ENCODE measurements at regions not wholly inside any gene's neighbourhood (a gene's known extent, or its start where the extent isn't known, plus 50 kb on each side); places are given as distances from the start of the nearest gene placed in this dataset.

DNA sequence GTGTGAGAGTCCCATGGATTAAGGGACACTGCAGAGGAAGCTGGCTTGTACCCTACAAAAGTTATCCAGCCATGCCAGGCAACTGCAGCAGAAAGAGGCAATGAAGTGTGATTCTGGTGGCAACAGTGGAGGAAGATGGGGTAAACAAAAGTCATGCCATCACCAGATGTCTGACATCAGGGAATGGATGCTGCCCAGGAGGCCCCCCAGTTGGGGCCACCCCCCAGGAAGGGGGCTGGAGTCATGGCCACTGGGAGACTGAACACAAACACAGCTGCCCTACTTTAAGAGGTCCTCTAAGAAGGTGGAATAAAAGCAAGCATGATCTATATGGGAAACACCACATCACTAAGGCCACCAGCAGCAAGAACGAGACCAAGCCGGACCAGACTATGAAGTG lies 235.3 kb downstream of the KLF12 start:
- DNase-seq (ENCODE audit: low read depth, low spot score) = no peak

DNA sequence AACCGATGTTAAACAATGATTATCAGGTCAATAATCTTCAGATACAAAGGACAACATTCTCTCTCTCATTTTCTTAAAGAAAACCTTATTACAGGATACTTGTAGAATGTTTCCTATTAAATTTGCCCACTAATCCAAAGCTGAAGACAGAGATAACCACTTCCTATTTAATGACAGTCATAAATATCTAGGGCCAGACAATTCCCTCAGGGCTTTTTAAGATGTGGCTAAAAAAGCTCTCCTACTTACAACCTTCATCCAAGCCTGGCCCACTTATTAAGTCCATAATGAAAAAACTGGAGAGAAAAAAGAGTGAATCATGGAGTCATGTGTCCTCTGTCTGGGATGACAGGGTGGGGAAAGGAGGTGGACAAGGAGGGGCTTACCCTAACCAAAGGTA lies 235.9 kb downstream of the KLF12 start:
- no peak for DNase-seq (ENCODE audit: low read depth, low spot score)

DNA sequence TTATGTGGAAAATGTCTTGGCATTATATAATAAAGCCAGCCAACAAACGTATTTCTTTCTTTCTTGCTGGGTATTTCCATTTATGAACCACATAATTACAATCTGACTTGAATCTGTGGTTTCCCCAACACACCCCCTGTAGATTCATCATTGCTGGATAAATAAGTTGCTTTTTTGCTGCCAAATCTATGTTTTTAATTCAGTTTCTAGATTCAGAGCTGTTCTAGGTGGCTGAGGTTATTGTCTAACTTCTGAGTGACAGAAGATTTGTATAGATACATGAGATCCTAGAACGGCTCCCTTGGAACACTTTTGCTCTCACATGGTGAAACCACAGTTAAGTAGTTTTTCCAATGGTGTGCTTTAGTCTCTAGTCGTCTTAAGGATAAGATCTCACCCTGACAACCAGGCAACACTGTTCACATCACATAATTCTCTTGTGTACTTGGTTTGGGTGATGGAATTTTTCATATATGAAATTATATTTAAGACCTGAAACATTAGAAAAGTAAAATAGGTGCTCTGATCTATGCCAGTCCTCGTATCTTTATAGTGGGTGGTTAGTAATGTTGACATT lies 239.1 kb downstream of the KLF12 start:
- DNase-seq (ENCODE audit: low read depth, low spot score) = no peak

DNA sequence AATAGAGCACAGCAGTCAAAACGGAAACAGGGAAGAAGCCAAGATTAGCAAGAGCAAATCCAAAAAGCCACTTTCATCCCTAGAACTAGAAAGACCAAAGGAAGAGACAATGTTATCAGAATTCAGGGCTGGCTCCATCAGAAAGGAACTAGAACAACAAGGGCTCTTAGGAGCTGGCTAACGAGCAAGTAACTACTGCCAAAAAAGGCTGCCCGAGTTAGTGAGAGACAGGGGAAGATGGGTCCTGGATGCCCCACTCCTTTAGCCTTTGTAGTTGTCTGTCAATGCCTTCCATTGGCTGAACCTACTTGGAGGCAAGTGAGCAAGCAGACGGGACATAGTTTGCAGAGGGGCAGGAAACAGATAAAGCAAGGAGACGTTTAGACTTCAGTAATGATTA lies 240.4 kb downstream of the KLF12 start:
- DNase-seq (ENCODE audit: low read depth, low spot score) = no peak

DNA sequence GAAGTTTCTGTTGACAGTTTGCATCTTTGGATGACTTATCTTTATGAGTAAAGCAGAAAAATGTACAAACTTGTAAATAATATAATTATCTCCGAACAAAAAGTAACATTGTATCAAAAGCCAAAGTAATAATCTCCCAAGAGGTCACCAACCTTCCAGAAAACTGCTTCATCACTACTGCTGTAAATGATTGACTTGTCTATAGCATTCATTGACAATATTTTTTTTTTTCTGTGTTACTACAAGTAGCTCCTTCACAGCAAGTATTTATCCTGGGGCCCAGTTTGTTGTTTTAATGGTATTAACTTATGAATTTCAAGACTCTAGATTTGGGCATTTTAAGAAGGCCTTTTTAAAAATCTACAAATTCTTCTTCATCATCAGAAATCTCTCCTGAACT lies 242.4 kb downstream of the KLF12 start:
- no peak for DNase-seq (ENCODE audit: low read depth, low spot score)

DNA sequence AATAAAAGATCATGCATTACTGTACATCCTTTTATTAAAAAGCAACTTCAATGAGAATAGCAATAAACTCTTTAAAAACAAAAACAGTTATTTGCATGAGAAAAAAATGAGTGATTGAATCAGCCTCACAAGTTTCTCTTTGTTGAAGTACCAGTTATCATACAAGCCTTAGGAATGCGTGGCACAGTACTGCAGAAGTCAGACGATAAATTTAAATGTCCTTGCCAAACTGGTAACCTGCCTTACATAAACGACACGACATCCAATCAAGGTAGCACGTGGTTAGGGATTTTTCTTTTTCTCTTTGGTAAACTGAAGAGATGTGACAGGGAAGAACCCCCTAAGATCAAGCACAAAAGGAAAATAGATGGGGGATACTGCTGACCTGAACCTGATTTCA lies 251.0 kb downstream of the KLF12 start:
- DNase-seq (ENCODE audit: low read depth, low spot score) = no peak

DNA sequence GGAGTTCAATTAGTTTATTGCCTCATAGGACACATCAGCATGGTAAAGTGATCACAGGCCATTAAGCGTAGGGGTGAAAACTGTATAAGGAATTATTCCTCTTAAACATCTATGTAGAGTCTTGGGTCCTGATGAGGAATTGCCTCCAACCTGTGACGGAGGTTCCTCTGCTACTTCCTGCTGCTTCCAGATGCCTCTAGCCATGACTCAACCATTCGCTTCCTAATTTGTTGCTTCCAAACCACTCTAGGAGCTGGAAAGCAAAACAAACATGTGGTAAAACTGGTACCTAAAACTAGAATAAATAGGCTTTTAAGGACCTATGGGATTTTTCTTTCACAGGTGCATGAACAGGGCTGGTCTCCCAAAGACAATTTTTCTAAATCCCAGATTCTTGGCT lies 253.8 kb downstream of the KLF12 start:
- DNase-seq (ENCODE audit: low read depth, low spot score) = peak; percentile 18

DNA sequence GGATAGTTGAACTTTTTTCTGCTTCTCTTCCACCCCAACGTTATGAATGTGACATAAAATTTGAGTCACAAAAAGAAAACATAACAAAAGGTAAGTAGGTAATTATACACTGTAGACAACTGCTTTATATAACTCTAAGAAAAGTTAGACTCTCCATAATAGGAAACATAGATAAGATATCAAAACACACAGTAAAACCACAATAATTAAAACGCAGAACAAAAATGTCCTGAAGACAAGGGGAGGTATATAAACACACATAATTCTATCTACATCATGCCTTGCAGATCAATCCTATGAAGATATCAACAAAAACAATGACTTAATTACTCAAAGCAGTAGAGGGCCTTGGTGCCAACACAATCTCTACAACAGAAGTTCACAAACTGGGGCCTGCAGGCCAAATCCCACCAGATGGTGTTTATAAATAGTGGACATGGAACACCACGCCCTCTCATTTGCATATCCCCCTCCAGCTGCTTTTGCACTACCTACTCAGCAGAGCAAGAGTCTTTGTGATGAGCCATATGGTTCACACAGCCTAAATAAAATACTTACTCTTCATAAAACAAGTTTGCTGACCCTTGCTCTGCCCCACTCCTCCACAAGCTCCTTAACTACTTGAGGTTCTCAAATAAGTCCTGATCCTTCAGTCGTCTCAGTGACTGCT lies 254.7 kb downstream of the KLF12 start:
- peak; percentile 19 for DNase-seq (ENCODE audit: low read depth, low spot score)

DNA sequence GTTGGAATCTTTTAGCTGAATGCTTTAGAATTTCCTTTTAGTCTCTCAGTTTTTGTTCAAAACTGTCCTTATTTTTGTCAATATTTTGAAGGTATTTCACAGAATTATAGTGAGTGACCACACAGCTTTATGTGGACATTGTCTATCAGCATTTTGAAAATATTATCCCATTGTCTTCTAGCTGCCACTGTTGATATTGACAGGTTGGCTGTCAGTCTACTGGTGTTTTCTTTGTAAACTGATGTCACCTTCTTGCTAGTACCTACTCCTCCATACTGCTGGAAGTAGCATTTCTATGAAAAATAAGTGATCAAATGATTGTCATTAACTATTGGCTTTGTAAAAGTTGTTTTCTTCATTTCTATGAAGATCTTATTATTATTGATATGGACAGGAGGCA lies 256.8 kb downstream of the KLF12 start:
- DNase-seq (ENCODE audit: low read depth, low spot score) = no peak

DNA sequence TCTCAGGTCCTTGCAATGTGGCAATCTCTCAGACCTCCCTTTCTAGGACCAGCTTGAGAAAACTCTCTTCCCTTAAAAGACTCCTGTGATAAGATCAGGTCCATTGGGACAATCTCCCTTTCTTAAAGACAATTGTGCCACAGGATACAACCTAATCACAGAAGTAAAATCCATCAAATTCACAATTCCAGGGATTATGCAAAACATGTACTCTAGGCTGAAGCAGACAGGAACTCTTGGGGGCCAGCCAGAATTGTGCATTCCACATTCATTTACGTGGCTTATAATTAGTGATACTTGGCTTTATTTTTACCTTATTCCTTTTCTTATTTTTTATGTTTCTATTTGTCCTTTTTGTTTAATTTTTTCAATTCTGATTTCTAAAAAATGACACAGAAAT lies 257.9 kb downstream of the KLF12 start:
- DNase-seq (ENCODE audit: low read depth, low spot score) = no peak

DNA sequence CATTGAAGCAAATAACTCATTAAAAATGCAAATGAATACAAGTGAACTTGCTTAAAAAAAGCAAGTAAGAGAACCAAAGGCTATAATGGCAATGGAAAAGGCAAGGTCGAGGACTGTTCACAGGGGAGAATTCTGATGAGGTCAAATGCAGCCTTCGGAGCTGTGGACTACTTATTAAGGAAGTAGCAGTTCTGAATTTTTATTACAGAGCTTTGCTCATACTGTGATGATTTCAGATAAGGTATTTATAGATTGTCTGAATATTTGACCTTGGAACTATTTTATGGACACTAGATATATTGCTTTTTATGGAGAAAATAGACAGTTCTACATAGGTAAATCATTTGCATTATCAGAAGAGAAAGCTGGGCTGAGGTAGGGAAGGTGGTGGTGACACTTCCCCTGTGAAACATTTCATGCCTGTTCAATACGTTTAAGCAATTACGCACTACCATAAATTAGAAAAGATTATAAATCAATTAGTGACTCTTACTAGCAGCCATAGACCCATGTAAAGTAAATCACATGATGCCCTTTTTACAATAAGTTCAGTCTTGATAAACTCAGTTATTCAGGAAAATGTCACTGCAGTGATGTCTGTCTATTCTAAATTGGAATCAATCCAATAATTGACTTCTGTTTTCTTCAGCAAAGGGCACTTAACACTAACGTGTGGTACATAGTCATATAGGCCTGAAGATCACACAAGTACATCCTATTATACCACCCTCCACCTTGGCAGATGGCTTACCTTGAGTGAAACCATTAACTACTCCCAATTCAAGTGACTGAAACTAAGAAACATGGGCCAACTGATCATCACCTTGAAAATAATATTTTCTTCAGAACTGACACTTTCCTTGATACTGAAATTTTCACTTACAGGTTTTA lies 260.0 kb downstream of the KLF12 start:
- no peak for DNase-seq (ENCODE audit: low read depth, low spot score)

DNA sequence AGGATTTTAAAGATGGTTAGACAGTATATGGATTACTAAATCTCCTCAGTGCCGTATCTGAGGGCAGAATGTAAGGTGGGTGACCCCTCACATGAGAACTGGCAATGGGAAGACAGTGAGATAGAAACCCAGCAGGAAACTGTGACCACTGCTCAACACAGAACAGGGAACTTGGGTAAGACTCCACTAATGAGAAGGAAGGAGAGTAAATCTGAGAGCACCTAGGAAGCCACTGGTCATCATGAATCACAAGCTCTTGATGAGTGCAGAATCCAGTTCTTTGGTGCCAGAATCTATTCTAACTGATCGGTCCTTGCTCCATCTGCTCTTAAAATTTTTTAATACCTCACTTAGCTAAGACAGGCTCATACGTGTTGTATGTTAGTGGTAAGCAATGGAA lies 261.8 kb downstream of the KLF12 start:
- DNase-seq (ENCODE audit: low read depth, low spot score) = no peak

DNA sequence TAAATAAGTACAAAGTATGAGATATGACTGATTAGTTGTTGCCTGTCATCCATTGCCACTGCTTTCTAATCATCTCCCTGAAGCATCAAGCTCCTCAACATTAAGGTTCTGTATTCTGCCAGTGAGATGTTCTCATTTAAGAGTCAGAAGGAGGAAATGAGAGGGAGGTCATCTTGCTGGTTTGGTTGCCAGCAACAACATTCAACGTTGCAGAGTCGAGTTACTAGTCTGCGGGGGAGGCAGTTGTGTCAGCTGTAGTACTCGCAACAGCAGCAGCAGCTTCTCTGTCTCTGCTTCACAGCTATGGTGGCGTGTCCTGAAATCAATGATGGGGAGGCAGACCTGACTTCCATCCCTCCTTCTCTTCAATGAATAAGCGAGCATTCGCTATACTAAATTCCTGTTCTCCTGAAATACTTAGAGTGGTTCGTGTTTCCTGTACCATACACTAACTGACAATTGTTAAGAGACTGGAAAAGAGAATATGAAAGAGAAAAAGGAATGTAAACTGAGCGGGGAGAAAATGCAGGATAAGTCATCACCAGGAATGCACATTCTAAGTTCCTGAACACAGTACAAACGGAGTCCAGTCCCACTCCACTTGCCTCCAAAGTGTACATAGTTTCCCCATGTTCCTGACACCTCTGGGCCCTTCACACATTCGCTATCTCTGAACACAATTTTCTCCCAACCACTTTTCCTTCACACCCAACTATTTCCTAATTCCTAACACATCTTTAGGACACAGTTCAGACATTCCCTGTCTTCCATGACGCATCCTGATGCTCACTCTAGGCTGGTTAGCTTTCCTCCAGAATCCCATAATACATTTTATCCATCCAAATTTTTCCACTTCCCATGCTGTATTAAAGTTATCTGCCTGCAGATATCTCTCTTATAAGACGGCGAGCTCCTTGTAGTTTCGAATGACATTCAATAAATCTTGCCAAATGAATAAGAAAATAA lies 263.0 kb downstream of the KLF12 start:
- DNase-seq (ENCODE audit: low read depth, low spot score) = peak; percentile 26

DNA sequence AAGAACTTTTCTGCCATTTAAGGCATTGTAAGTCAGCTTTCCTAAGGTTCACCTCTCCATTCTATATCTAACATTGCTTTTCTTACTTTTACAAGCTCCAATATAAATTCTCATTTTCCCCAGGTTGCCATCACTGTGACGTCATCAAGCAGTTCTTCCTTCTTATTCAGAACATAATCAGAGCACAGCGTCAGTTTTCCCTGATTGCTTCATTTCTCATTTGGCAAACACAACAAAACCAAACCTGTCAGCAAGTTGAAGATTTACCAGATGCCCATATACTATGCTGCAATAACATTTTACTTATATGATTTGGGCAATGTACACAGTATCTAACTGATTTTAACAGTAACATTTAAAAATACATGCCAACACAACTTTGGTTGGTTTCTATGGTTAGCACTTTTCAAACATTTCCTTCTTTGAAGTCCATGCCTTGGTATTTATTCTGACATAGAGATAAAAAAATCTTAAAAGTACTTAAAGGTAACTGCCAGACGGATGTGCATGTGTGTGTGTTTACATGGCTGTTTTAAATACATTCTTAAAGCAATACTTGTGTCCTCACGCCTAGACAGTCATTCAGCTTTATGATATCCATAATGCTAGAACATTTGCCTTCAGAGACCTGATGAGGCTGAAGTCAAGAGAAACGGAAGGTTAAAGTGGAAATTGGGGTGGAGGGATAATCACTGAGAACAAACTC lies 264.0 kb downstream of the KLF12 start:
- DNase-seq (ENCODE audit: low read depth, low spot score) = no peak

DNA sequence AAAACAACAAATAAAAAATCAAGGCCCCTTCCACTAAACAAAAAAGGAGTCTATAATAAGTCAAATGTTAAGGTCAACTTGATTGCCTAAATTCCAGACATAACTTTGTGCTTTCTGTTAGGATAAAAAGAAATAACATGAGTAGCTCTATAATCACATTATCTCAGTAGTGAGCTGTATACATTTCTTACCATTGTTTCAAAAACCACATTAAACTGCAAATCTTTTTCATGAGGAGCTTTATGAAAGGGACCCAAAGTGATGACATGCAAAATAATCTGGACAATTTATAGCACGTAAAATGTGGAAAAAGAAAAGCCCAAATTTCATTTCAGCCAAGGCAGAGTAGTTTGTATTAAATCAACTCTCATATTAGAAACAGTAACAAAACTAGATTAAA lies 269.2 kb downstream of the KLF12 start:
- no peak for DNase-seq (ENCODE audit: low read depth, low spot score)

DNA sequence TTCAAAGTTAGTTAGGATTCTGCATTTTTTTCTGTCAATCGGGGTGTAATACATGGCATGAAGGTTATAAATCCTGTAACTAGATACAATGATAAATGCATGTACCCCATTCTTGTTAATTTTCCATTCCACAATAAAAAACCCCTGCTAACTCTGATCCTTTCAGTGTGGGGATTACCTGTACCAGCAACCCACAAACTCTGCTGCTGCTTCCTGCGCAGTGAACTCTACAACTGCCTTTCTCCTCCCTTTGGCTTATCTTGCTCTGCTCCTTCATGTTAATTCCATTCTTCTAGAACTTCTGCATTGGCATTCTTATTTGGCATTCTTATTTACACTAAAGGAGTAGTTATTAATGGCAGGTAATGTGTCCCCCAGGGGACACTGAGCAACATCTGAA lies 273.1 kb downstream of the KLF12 start:
- no peak for DNase-seq (ENCODE audit: low read depth, low spot score)

DNA sequence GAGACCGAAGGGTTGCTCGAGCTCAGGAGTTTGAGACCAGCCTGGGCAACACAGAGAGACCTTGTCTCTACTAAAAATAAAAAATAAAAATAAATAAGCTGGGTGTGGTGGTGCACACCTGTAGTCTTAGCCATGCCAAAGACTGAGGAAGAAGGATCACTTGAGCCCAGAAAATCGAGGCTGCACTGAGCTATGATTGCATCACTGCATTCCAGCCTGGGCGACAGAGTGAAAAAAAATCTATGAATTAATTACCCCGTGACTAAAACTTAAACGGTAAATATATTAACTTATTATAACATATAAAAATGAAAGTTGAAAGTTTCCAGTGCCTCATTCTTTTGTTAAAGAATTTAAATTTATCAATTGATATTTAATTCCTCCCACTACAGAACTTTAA lies 273.7 kb downstream of the KLF12 start:
- DNase-seq (ENCODE audit: low read depth, low spot score) = no peak

DNA sequence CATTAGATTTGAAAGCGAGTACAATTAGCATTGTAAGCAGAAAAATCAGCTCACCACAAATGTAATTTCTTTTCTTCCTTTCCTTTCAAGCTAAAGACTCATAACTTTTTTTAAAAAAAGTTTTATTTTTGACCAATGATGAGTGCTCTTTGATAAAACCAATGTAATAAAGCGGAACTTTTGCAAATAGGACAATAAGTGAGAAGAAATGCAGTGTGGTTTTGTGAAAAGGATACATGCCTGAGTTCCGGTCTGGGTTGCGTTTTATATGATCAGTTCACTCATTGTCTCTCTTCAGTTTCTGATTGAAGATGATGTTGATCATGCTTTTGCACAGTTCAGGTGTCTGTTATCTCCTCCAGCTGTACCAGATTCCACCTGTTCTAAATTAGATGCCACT lies 274.4 kb downstream of the KLF12 start:
- DNase-seq (ENCODE audit: low read depth, low spot score) = no peak

DNA sequence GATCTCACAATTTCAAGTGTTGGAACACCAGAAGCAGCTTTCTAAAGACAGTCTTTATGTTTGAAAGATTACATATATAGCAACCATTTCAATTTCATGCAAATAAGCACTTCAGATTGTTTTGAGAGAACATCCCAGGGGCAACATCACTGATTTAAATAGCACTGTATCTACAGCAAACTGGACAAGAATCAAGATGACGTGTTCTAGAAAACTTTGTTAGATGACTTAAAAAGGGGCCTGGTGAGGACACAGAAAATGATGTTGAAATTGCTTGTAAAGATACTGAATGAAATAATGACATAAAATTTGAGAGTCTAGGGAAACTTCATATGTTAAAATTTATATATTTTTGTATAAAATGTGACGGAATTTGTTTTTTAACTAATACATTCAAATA lies 277.1 kb downstream of the KLF12 start:
- no peak for DNase-seq (ENCODE audit: low read depth, low spot score)

DNA sequence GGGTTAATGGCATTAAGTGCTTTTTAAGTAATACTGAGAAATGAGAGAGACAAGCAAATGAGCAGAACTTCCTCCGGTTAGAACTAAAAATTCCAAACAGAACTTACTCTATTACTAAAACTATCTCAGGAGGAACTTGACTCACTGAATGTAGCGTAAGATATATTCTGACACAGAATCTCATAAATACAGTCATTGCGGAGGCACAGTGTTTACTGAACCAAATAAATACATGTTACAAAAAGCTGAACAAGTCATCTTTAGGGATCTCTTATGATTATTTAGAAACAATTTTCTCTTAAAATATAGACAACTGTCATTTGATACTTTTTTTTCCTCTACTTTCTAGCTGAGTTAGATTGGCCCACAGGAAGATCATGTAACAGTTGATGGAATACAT lies 283.1 kb downstream of the KLF12 start:
- no peak for DNase-seq (ENCODE audit: low read depth, low spot score)

Measured in ELF-1 (cell line).